LNCaP clone FGC (cell line): ENCODE measurements at regions not wholly inside any gene's neighbourhood (a gene's known extent, or its start where the extent isn't known, plus 50 kb on each side); places are given as distances from the start of the nearest gene placed in this dataset.
A peak's percentile ranks its signal among the peaks of the same experiment; 100 is the strongest.

Source experiments
- DNase-seq: peaks from one replicate; pipeline ENCODE4 v3.0.0-alpha.2; 2011; ENCODE audit warnings: low read depth
- H3K4me3 ChIP-seq: 2 replicates; pipeline ENCODE4 v1.5.1; 2011; ENCODE audit warnings: mild to moderate bottlenecking, low read depth, low read length, control low read depth
- TF ChIP-seq, protein P1 (sequence below): IDR thresholded peaks from 2 replicates; pipeline ENCODE4 v1.5.1; 2012; ENCODE audit warnings: mild to moderate bottlenecking; ENCODE audit not compliant: control insufficient read depth, insufficient read depth; ENCODE audit errors: extremely low read depth

DNA sequence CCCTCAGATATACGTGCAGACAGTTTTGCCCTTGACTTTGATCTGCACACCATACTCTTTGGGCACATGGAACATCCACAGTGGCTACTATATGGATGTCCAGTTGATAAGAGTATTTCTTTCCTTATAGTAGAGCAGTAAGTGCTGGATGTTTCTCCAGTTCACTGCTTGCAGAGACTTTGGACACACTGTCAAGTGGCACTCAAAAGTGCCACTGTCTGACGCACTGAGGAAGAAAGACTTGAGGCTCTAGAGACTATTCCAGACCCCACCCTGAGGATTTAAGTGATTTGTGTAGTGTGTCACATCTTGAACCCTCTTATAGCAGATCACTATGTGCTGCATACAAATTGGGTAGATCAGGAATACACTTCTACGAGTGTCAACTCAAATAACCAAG lies 179.1 kb downstream of the GNAI1 start:
- H3K4me3 ChIP-seq = no peak overlapping the region
- TF ChIP-seq, protein P1, sequence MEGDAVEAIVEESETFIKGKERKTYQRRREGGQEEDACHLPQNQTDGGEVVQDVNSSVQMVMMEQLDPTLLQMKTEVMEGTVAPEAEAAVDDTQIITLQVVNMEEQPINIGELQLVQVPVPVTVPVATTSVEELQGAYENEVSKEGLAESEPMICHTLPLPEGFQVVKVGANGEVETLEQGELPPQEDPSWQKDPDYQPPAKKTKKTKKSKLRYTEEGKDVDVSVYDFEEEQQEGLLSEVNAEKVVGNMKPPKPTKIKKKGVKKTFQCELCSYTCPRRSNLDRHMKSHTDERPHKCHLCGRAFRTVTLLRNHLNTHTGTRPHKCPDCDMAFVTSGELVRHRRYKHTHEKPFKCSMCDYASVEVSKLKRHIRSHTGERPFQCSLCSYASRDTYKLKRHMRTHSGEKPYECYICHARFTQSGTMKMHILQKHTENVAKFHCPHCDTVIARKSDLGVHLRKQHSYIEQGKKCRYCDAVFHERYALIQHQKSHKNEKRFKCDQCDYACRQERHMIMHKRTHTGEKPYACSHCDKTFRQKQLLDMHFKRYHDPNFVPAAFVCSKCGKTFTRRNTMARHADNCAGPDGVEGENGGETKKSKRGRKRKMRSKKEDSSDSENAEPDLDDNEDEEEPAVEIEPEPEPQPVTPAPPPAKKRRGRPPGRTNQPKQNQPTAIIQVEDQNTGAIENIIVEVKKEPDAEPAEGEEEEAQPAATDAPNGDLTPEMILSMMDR = no peak
- DNase-seq = no peak

DNA sequence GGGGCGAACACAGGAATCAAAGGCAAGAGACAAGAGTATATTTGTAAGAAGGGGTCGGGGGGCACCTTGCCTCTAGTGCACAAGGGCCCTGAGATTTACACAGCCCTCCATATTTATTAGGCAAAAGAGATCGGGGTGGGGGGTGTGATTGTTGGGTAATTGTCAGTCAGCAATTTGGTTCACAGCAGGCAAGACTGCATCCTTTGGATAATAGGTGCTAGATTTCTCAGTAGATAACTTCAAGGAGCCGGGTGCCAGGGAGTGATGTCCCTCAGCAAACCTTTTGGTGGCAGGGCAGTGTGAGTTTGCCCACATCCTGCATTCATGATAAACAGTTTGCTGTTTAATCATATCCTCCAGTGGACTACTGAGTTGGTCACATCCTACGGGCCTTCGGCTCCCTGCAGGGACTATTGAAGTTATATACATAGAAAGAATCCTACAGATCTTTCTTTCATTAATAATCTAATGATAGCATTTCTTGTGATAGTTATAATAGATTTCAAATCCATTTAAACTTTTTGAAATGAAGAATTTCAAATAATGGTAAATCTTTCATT lies 178.5 kb downstream of the GNAI1 start:
- TF ChIP-seq, protein P1 = no peak
- no peak for DNase-seq
- no peak overlapping the region for H3K4me3 ChIP-seq

DNA sequence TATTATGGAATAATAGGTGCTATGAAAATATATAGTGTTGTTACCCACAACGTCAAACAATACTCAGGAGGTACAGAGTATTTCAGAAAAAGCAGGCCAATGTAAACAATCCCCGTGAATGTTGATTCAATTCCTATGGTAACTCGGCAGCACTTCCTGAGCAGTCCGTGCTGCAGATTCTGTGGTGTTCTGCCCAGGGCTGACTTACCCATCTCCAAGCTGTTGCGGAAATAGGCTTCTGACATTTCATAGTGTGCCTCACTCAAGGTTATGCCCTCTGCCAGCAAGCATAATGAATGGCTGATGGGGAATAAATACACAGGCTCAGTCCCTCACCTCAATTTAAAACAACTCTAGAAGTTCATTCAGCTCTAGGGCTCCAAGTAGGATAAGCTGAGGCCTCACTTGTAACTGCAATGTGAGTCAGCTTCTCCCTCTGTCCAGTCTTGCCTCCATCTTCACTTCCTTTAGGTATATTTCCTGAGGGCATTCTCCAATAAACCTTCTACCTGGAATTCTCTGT lies 177.6 kb downstream of the GNAI1 start:
- DNase-seq = peak; percentile 63
- no peak overlapping the region for H3K4me3 ChIP-seq
- TF ChIP-seq, protein P1 = no peak

DNA sequence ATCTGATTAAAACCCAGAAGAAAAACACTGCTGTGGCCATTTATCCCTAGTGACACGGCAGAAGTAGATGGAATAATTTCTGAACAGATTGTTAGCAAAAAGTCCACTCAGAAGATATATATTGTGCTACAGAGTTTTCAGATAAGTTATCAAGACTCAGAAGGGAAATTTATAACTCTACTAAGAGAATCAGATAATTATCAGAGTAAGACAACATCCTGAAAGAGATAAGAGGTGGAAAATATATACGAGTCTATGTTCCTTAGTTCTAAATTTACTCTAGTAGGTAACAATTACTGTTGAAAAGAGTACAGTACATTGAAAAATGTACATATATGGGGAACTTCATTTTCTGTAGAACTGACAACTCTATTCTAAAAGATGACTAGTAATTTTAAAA lies 176.7 kb downstream of the GNAI1 start:
- DNase-seq = no peak
- no peak overlapping the region for H3K4me3 ChIP-seq
- TF ChIP-seq, protein P1 = no peak

DNA sequence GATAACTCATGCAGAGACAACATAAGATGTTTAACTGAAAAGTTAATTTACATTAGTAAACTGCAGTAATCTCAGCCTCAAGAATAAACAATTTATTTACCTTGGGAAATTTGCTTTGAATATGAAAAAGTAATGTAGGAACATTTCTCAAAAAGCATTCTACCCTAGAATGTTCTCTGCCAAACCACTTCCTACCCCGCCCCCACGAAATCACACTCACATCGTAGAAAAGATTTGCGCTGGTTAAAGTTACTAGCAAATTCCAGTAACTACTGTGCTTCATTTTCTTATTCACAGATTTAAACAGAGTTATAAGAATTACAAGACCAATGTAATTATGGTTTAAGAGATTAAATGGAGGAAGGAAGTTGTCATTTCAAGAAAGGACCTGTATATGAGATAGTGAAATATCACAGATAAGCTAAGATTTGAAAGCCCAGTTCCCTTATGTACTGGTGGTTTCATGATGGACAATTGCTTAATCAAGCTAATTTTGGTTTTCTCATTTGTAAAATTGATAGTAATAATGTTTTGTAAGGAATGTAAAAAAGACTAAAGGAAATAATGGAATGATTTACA lies 175.4 kb downstream of the GNAI1 start:
- no peak for DNase-seq
- H3K4me3 ChIP-seq = no peak overlapping the region
- TF ChIP-seq, protein P1 = no peak

DNA sequence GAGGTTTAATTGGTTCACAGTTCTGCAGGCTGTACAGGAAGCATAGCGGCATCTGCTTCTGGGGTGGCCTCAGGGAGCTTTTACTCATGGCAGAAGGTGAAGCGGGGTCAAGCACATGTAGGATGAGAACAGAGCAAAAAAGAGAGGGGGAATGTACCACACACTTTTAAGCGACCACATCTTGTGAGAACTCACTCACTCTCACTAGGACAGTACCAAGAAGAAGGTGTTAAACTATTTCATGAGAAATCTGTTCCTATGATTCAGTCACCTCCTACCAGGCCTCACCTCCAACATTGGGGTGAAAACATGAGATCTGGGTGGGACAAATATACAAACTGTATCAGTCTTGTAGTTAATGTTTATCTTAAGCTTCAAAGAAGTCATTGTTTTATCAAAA lies 174.7 kb downstream of the GNAI1 start:
- TF ChIP-seq, protein P1 = no peak
- no peak overlapping the region for H3K4me3 ChIP-seq
- DNase-seq = no peak
